ENCODE measurements at regions not wholly inside any gene's neighbourhood (a gene's known extent, or its start where the extent isn't known, plus 50 kb on each side); places are given as distances from the start of the nearest gene placed in this dataset.

GRCh38 chr17:71142333-71142732, 973.0 kb downstream of the KCNJ2 start:
- dilution Hi-C loops (cut with MboI; ENCODE audit: extremely low pct_ligation_motif_present, low sequenced_read_pairs): no loop called here
- peak; percentile 26 for FAIRE-seq
- no peak for DNase-seq (ENCODE audit: low read depth, low spot score)

GRCh38 chr17:71145486-71145885, 975.3 kb upstream of the SOX9 start:
- TF ChIP-seq EZH2 (IDR thresholded peaks at IDR 0.05; ENCODE audit: low read length): no peak
- TF ChIP-seq CTCF (optimal IDR thresholded peaks at IDR 0.05 in 1 of 3, IDR thresholded peaks at IDR 0.05 in 1 of 3, conservative IDR thresholded peaks at IDR 0.05 in 1 of 3; ENCODE audit: extremely low read depth in 1 of 3, insufficient read depth in 2 of 3, low read length in 3 of 3): no peak
- no peaks in the 10 kb centered on the region for H3K4me1 ChIP-seq (ENCODE audit: control insufficient read depth, extremely low read depth, insufficient read depth, low read length)
- no peaks in the 10 kb centered on the region for H3K9me3 ChIP-seq (ENCODE audit: control insufficient read depth, low read depth, low read length)
- no peak for DNase-seq (ENCODE audit: low read depth, low spot score)
- no peak overlapping the region for H3K27ac ChIP-seq (ENCODE audit: control insufficient read depth, insufficient read depth, low read length)
- no peaks in the 10 kb centered on the region for H4K20me1 ChIP-seq (ENCODE audit: control insufficient read depth, extremely low read depth, insufficient read depth, low read length)
- H3K4me3 ChIP-seq (ENCODE audit: control insufficient read depth in 2 of 3, extremely low read depth in 1 of 3, insufficient read depth in 2 of 3, low read depth in 1 of 3, low read length in 3 of 3): no peak overlapping the region
- H3K79me2 ChIP-seq (ENCODE audit: control insufficient read depth, insufficient read depth, low read length): no peaks in the 10 kb centered on the region
- H3K9me1 ChIP-seq (ENCODE audit: control insufficient read depth, extremely low read depth, insufficient read depth, low read length): no peaks in the 10 kb centered on the region
- no peak for FAIRE-seq
- no peaks in the 10 kb centered on the region for H3K27me3 ChIP-seq (ENCODE audit: control insufficient read depth, extremely low read depth, insufficient read depth, low read length)
- dilution Hi-C loops (cut with MboI; ENCODE audit: extremely low pct_ligation_motif_present, low sequenced_read_pairs): no loop called here
- no peak overlapping the region for H2AFZ ChIP-seq (ENCODE audit: control insufficient read depth, low read length)
- no peak overlapping the region for H3K4me2 ChIP-seq (ENCODE audit: control insufficient read depth, extremely low read depth, insufficient read depth, low read depth, low read length)
- no peaks in the 10 kb centered on the region for H3K36me3 ChIP-seq (ENCODE audit: control insufficient read depth in 2 of 2, extremely low read depth in 1 of 2, insufficient read depth in 2 of 2, low read length in 2 of 2)
- no peak overlapping the region for H3K9ac ChIP-seq (ENCODE audit: control insufficient read depth, extremely low read depth, insufficient read depth, low read length)

More at GRCh38 chr17:71142333-71142732, 973.0 kb downstream of the KCNJ2 start:
- no peaks in the 10 kb centered on the region for H3K36me3 ChIP-seq (ENCODE audit: control insufficient read depth in 2 of 2, extremely low read depth in 1 of 2, insufficient read depth in 2 of 2, low read length in 2 of 2)
- H3K4me3 ChIP-seq (ENCODE audit: control insufficient read depth in 2 of 3, extremely low read depth in 1 of 3, insufficient read depth in 2 of 3, low read depth in 1 of 3, low read length in 3 of 3): no peak overlapping the region
- H3K27ac ChIP-seq (ENCODE audit: control insufficient read depth, insufficient read depth, low read length): no peak overlapping the region
- no peaks in the 10 kb centered on the region for H4K20me1 ChIP-seq (ENCODE audit: control insufficient read depth, extremely low read depth, insufficient read depth, low read length)
- no peak overlapping the region for H2AFZ ChIP-seq (ENCODE audit: control insufficient read depth, low read length)
- TF ChIP-seq EZH2 (IDR thresholded peaks at IDR 0.05; ENCODE audit: low read length) (no peak), CTCF (optimal IDR thresholded peaks at IDR 0.05 in 1 of 3, IDR thresholded peaks at IDR 0.05 in 1 of 3, conservative IDR thresholded peaks at IDR 0.05 in 1 of 3; ENCODE audit: extremely low read depth in 1 of 3, insufficient read depth in 2 of 3, low read length in 3 of 3) (no peak)
- no peaks in the 10 kb centered on the region for H3K9me1 ChIP-seq (ENCODE audit: control insufficient read depth, extremely low read depth, insufficient read depth, low read length)
- H3K4me1 ChIP-seq (ENCODE audit: control insufficient read depth, extremely low read depth, insufficient read depth, low read length): no peaks in the 10 kb centered on the region
- H3K9ac ChIP-seq (ENCODE audit: control insufficient read depth, extremely low read depth, insufficient read depth, low read length): no peak overlapping the region
- H3K79me2 ChIP-seq (ENCODE audit: control insufficient read depth, insufficient read depth, low read length): no peaks in the 10 kb centered on the region
- H3K27me3 ChIP-seq (ENCODE audit: control insufficient read depth, extremely low read depth, insufficient read depth, low read length): no peaks in the 10 kb centered on the region
- H3K9me3 ChIP-seq (ENCODE audit: control insufficient read depth, low read depth, low read length): no peaks in the 10 kb centered on the region
- no peak overlapping the region for H3K4me2 ChIP-seq (ENCODE audit: control insufficient read depth, extremely low read depth, insufficient read depth, low read depth, low read length)

All from keratinocyte (primary cell).